CD14-positive monocyte (primary cell): ENCODE measurements at regions not wholly inside any gene's neighbourhood (a gene's known extent, or its start where the extent isn't known, plus 50 kb on each side); places are given as distances from the start of the nearest gene placed in this dataset.

Source experiments
- DNase-seq, 3 donors: peaks; one replicate each; pipeline ENCODE4 v3.0.0-alpha.2; 2011 to 2022
- H2AFZ ChIP-seq: 2 replicates; pipeline ENCODE4 v1.6.0; 2012; ENCODE audit warnings: mild to moderate bottlenecking, low read depth, low read length, inconsistent platforms; ENCODE audit not compliant: insufficient read depth, poor library complexity, severe bottlenecking
- H3K27ac ChIP-seq, 2 donors: 1 replicate in 1 of 2; 2 replicates in 1 of 2; pipeline ENCODE4 v1.5.1; 2012 to 2013; ENCODE audit warnings: low read length in 2 of 2, control low read depth in 1 of 2, inconsistent platforms in 1 of 2, low read depth in 1 of 2, mild to moderate bottlenecking in 1 of 2
- H3K27me3 ChIP-seq, 2 donors: one replicate each; pipeline versions ENCODE4 v1.6.0 to v1.6.1; 2011 to 2013; ENCODE audit warnings: low read length in 2 of 2; ENCODE audit not compliant: control insufficient read depth in 2 of 2, insufficient read depth in 2 of 2
- H3K36me3 ChIP-seq, 2 donors: replicated peaks in 1 of 2; 1 replicate in 1 of 2; 2 replicates in 1 of 2; pipeline versions ENCODE4 v1.5.1 to v1.6.1; 2012 to 2013; ENCODE audit warnings: low read length in 2 of 2, control low read depth in 1 of 2, inconsistent platforms in 1 of 2, mild to moderate bottlenecking in 1 of 2; ENCODE audit not compliant: insufficient read depth in 2 of 2, control insufficient read depth in 1 of 2
- H3K4me1 ChIP-seq, 2 donors: 1 replicate in 1 of 2; 2 replicates in 1 of 2; pipeline versions ENCODE4 v1.5.1 to v1.6.1; 2012 to 2013; ENCODE audit warnings: low read length in 2 of 2, control low read depth in 1 of 2, inconsistent platforms in 1 of 2, mild to moderate bottlenecking in 1 of 2, moderate library complexity in 1 of 2; ENCODE audit not compliant: insufficient read depth in 2 of 2, control insufficient read depth in 1 of 2
- H3K4me2 ChIP-seq: replicated peaks from 2 replicates; pipeline ENCODE3; 2012; ENCODE audit warnings: low read length, moderate library complexity, mild to moderate bottlenecking; ENCODE audit not compliant: poor library complexity, severe bottlenecking; ENCODE audit errors: extremely low read depth
- H3K4me3 ChIP-seq, 3 experiments: fragments of 200-600 bp in 1 of 3; sonication (generic) in 1 of 3; replicated peaks in 1 of 3; 1 replicate in 2 of 3; 2 replicates in 1 of 3; pipeline ENCODE4 v1.5.1; 2011 to 2013; ENCODE audit warnings: low read length in 3 of 3, mild to moderate bottlenecking in 3 of 3, control low read depth in 2 of 3, low read depth in 2 of 3, inconsistent platforms in 1 of 3, moderate library complexity in 1 of 3
- H3K79me2 ChIP-seq: 2 replicates; pipeline ENCODE4 v1.6.0; 2012; ENCODE audit warnings: mild to moderate bottlenecking, control low read depth, inconsistent platforms, low read length, moderate library complexity; ENCODE audit not compliant: insufficient read depth
- H3K9ac ChIP-seq: 2 replicates; pipeline ENCODE4 v1.6.0; 2017; ENCODE audit warnings: low read length, mild to moderate bottlenecking; ENCODE audit not compliant: insufficient read depth, poor library complexity, severe bottlenecking
- H3K9me3 ChIP-seq, 2 donors: replicated peaks in 1 of 2; 1 replicate in 1 of 2; 2 replicates in 1 of 2; pipeline versions ENCODE4 v1.5.1 to v1.6.1; 2012 to 2013; ENCODE audit warnings: low read length in 2 of 2, control low read depth in 1 of 2; ENCODE audit not compliant: control insufficient read depth in 1 of 2, insufficient read depth in 1 of 2
- H4K20me1 ChIP-seq: 2 replicates; pipeline ENCODE4 v1.6.0; 2012; ENCODE audit warnings: mild to moderate bottlenecking, low read length, control low read depth, moderate library complexity; ENCODE audit not compliant: insufficient read depth
- H3K27ac Mint-ChIP-seq, 7 donors: one replicate each; pipeline ENCODE4 v1.8.0; 2020; ENCODE audit warnings: mild to moderate bottlenecking in 7 of 7, mixed read lengths in 7 of 7, moderate library complexity in 6 of 7, inconsistent platforms in 2 of 7
- H3K27me3 Mint-ChIP-seq, 3 donors: one replicate each; pipeline ENCODE4 v1.8.0; 2021 to 2022; ENCODE audit warnings: low read depth in 3 of 3, mild to moderate bottlenecking in 3 of 3, mixed read lengths in 3 of 3, moderate library complexity in 3 of 3, inconsistent platforms in 1 of 3
- H3K36me3 Mint-ChIP-seq, 2 donors: one replicate each; pipeline ENCODE4 v1.8.0; 2020; ENCODE audit warnings: mixed read lengths in 2 of 2, inconsistent platforms in 1 of 2, mild to moderate bottlenecking in 1 of 2
- H3K4me1 Mint-ChIP-seq: one replicate; pipeline ENCODE4 v1.8.0; 2020; ENCODE audit warnings: mild to moderate bottlenecking, mixed read lengths
- H3K4me3 Mint-ChIP-seq, 2 donors: one replicate each; pipeline ENCODE4 v1.8.0; 2020; ENCODE audit warnings: mild to moderate bottlenecking in 2 of 2, mixed read lengths in 2 of 2, moderate library complexity in 1 of 2
- H3K9me3 Mint-ChIP-seq, 7 donors: one replicate each; pipeline ENCODE4 v1.8.0; 2020 to 2022; ENCODE audit warnings: mixed read lengths in 7 of 7, mild to moderate bottlenecking in 6 of 7, moderate library complexity in 6 of 7, inconsistent platforms in 2 of 7
- WGBS: methylation state at CpG from one replicate; pipeline ENCODE4 v1.1.5; 2013; ENCODE audit warnings: missing lambda C conversion rate; ENCODE audit not compliant: insufficient coverage; 5-methylcytosine and 5-hydroxymethylcytosine counted together
- intact Hi-C, 2 donors: fragments of 100-400 bp; cut with micrococcal nuclease; formaldehyde crosslinking; loops; one replicate each; pipeline versions ENCODE4 v1.15.0 to v1.15.1; 2023
- TF ChIP-seq, protein P1 (sequence below): fragments of 200-600 bp; IDR thresholded peaks from one replicate; pipeline ENCODE4 v1.8.0; 2022; ENCODE audit warnings: antibody characterized with exemption, mild to moderate bottlenecking

DNA sequence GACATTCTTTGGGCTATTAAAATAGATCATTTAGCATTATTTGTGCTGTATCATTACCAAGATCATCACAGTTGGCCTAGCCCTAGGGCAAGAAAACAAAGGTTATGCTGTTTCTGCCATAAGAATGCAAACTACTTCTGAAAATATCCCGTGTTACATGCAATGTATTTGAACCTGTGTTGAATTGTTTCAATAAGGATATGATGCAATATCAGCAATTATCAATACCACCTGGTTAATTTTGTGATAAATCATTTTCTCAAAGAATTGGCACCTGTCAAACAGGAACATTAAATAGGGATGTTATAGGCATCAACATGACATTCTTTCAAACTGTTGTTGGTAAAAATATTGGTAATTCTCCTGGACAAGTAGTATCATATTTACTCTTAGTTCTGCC, 2002.0 kb upstream of the CDH9 start:
- H3K4me2 ChIP-seq: no peak overlapping the region
- H3K27ac ChIP-seq: no peak overlapping the region
- H2AFZ ChIP-seq: no peak overlapping the region
- H3K9me3 ChIP-seq: no peaks in the 10 kb centered on the region
- WGBS: no CpG with 5 or more reads among the region's 1 CpG
- Mint-ChIP-seq H3K9me3 (peaks cover 0 to 8% (median 2%) of the 10 kb centered on the region in 7 donors), H3K36me3 (no peaks in the 10 kb centered on the region), H3K27ac (no peak overlapping the region), H3K4me3 (no peak overlapping the region), H3K27me3 (no peaks in the 10 kb centered on the region), H3K4me1 (no peaks in the 10 kb centered on the region)
- no peaks in the 10 kb centered on the region for H4K20me1 ChIP-seq
- intact Hi-C loops: no loop called here
- no peak for DNase-seq
- H3K27me3 ChIP-seq: no peaks in the 10 kb centered on the region
- H3K4me1 ChIP-seq: no peaks in the 10 kb centered on the region
- no peaks in the 10 kb centered on the region for H3K79me2 ChIP-seq
- TF ChIP-seq, protein P1, sequence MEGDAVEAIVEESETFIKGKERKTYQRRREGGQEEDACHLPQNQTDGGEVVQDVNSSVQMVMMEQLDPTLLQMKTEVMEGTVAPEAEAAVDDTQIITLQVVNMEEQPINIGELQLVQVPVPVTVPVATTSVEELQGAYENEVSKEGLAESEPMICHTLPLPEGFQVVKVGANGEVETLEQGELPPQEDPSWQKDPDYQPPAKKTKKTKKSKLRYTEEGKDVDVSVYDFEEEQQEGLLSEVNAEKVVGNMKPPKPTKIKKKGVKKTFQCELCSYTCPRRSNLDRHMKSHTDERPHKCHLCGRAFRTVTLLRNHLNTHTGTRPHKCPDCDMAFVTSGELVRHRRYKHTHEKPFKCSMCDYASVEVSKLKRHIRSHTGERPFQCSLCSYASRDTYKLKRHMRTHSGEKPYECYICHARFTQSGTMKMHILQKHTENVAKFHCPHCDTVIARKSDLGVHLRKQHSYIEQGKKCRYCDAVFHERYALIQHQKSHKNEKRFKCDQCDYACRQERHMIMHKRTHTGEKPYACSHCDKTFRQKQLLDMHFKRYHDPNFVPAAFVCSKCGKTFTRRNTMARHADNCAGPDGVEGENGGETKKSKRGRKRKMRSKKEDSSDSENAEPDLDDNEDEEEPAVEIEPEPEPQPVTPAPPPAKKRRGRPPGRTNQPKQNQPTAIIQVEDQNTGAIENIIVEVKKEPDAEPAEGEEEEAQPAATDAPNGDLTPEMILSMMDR: no peak
- no peak overlapping the region for H3K4me3 ChIP-seq
- H3K9ac ChIP-seq: no peak overlapping the region
- no peaks in the 10 kb centered on the region for H3K36me3 ChIP-seq

DNA sequence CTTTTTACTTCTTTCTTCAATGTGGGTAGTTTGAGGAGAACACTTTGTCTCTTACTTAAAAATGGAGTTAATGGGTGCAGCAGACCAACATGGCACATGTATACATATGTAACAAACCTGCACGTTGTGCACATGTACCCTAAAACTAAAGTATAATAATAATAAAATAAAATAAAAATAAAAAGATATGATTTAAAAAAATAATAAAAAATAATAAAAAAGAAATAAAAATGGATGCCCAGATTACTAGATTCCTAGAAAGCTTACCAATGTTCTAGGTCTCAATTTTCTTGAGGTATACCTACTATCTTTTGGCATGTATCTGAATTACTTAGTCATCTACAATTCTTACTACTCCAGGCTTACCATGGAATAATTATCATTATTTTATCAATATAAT, 2001.6 kb upstream of the CDH9 start:
- H2AFZ ChIP-seq: no peak overlapping the region
- H3K4me3 ChIP-seq: no peak overlapping the region
- H3K27me3 Mint-ChIP-seq: no peaks in the 10 kb centered on the region
- H3K9me3 ChIP-seq: no peaks in the 10 kb centered on the region
- TF ChIP-seq, protein P1: no peak
- intact Hi-C loops: no loop called here
- H3K36me3 Mint-ChIP-seq: no peaks in the 10 kb centered on the region
- H3K4me3 Mint-ChIP-seq: no peak overlapping the region
- no peak overlapping the region for H3K9ac ChIP-seq
- peaks cover 0 to 8% (median 2%) of the 10 kb centered on the region in 7 donors for H3K9me3 Mint-ChIP-seq
- H4K20me1 ChIP-seq: no peaks in the 10 kb centered on the region
- no peaks in the 10 kb centered on the region for H3K4me1 ChIP-seq
- no peaks in the 10 kb centered on the region for H3K4me1 Mint-ChIP-seq
- no peaks in the 10 kb centered on the region for H3K79me2 ChIP-seq
- DNase-seq: no peak
- H3K36me3 ChIP-seq: no peaks in the 10 kb centered on the region
- no peak overlapping the region for H3K4me2 ChIP-seq
- no peaks in the 10 kb centered on the region for H3K27me3 ChIP-seq
- no CpG with 5 or more reads among the region's 1 CpG for WGBS
- H3K27ac ChIP-seq: no peak overlapping the region
- no peak overlapping the region for H3K27ac Mint-ChIP-seq
